PC-3 (cell line): ENCODE measurements at regions not wholly inside any gene's neighbourhood (a gene's known extent, or its start where the extent isn't known, plus 50 kb on each side); places are given as distances from the start of the nearest gene placed in this dataset.

Experiments used
- CTCF ChIP-seq: fragments of 300-600 bp; sonication (generic); conservative IDR thresholded peaks from 2 replicates; pipeline ENCODE4 v1.5.1; 2017; ENCODE audit warnings: antibody characterized with exemption, low read depth, mild to moderate bottlenecking, low read length
- EZH2 ChIP-seq: fragments of 300-600 bp; sonication (generic); IDR thresholded peaks from one replicate; pipeline ENCODE4 v1.6.1; 2017; ENCODE audit warnings: antibody characterized with exemption, mild to moderate bottlenecking, low read length; ENCODE audit not compliant: unreplicated experiment

DNA sequence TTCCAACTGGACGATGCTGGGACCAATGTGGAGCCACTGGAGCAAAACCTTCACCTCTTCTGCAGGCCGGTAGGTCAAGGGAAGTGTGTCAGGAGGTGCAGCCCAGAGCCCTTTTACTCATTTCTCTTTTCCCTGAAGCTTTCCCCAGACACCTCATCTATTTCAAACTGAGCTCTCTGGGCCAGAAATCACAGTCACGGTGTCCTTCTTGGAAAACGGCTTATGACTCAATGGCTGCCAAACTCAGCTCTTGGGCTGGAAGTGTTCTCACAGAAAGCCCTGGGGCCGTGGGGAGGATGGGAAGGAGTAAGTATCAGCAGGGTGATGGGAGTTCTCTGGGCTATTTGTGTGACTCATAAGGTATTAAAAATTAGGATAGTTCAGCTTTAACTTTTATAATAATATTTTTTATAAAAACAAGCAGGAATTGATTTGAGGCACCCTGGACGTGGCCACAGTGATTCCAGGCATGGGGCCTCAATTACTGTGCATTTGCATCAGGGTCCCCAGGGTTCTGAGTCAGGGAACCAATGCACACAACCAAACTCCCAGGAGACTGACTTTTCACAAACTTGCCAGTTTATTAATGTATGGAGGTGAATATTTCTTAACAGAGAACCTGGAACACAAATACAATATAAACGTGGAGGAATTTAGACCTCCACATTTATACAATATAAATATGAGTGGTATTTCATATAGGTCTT is 187.4 kb upstream of the TMEM72 start:
- TF ChIP-seq CTCF (no peak), EZH2 (no peak)
